Esophagus squamous epithelium (tissue), 4 donors: ENCODE measurements at regions not wholly inside any gene's neighbourhood (a gene's known extent, or its start where the extent isn't known, plus 50 kb on each side); places are given as distances from the start of the nearest gene placed in this dataset.

ENCODE experiments used
- CTCF ChIP-seq, 6 experiments: fragments of 450-650 bp in 4 of 6; fragments of 200-600 bp in 2 of 6; sonication (generic) in 2 of 6; IDR thresholded peaks; one replicate each; pipeline ENCODE4 v1.5.1; 2016 to 2019; ENCODE audit warnings: antibody characterized with exemption in 6 of 6, mild to moderate bottlenecking in 4 of 6, moderate library complexity in 4 of 6
- POLR2A ChIP-seq, 4 donors: fragments of 450-650 bp; IDR thresholded peaks; one replicate each; pipeline ENCODE4 v1.6.1; 2017; ENCODE audit warnings: antibody characterized with exemption in 4 of 4, mild to moderate bottlenecking in 4 of 4, moderate library complexity in 3 of 4

GRCh38 chr4:64564126-64564525 is 154.9 kb upstream of the TECRL start:
- TF ChIP-seq CTCF (IDR thresholded peaks at IDR 0.05) (no peak), POLR2A (IDR thresholded peaks at IDR 0.05) (no peak)
